ENCODE measurements at regions not wholly inside any gene's neighbourhood (a gene's known extent, or its start where the extent isn't known, plus 50 kb on each side); places are given as distances from the start of the nearest gene placed in this dataset.

DNA sequence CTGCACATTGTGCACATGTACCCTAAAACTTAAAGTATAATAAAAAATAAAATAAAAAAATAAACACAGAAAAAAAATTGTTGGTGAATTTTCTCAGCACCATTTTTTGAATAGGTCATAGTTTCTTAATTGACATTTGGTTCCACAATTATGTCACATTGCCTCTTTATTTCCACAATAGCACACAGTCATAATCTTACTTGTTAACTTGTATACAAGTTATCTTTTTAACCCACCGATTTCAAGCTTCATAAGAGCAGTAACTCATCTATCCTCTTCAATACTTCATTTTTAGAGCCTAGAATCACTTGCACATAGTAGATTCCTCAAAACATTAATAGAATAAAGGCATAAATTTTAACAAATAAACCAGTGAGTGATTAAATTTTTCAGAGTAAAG is 1425.1 kb upstream of the LRRTM3 start:
- Mint-ChIP-seq H3K4me3 (no peak overlapping the region), H3K4me1 (no peaks in the 10 kb centered on the region), H3K27me3 (ENCODE audit: low read depth) (no peaks in the 10 kb centered on the region), H3K9me3 (peaks cover 2% of the 10 kb centered on the region), H3K27ac (no peak overlapping the region), H3K36me3 (no peaks in the 10 kb centered on the region)
- TF ChIP-seq, protein P1, sequence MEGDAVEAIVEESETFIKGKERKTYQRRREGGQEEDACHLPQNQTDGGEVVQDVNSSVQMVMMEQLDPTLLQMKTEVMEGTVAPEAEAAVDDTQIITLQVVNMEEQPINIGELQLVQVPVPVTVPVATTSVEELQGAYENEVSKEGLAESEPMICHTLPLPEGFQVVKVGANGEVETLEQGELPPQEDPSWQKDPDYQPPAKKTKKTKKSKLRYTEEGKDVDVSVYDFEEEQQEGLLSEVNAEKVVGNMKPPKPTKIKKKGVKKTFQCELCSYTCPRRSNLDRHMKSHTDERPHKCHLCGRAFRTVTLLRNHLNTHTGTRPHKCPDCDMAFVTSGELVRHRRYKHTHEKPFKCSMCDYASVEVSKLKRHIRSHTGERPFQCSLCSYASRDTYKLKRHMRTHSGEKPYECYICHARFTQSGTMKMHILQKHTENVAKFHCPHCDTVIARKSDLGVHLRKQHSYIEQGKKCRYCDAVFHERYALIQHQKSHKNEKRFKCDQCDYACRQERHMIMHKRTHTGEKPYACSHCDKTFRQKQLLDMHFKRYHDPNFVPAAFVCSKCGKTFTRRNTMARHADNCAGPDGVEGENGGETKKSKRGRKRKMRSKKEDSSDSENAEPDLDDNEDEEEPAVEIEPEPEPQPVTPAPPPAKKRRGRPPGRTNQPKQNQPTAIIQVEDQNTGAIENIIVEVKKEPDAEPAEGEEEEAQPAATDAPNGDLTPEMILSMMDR (IDR thresholded peaks at IDR 0.05; ENCODE audit: unreplicated experiment) = no peak
- no peak for DNase-seq (ENCODE audit: low spot score in 2 of 2, unreplicated experiment in 2 of 2)

DNA sequence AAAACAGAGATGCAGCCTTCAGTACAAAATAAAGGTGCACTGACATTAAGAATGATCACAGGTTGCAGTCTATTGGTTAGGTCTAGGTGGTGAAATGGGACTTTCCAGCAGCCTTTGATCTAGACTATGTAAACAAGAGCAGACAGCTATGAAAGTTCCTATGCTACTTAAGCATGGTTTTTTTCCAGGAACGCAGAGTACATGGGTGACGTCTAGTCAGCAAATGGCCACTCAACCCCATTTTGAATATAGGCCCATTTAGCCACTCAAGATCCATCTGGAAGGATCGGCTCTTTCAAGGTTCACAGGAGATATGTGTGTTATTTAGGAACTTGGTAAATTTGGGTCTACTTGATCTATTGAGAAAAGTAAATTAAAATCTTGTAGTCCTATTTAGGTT is 1424.6 kb upstream of the LRRTM3 start:
- no peak for DNase-seq (ENCODE audit: low spot score in 2 of 2, unreplicated experiment in 2 of 2)
- Mint-ChIP-seq H3K4me3 (no peak overlapping the region), H3K27ac (no peak overlapping the region), H3K27me3 (ENCODE audit: low read depth) (no peaks in the 10 kb centered on the region), H3K36me3 (no peaks in the 10 kb centered on the region), H3K4me1 (no peaks in the 10 kb centered on the region), H3K9me3 (peaks cover 4% of the 10 kb centered on the region)
- TF ChIP-seq, protein P1 (IDR thresholded peaks at IDR 0.05; ENCODE audit: unreplicated experiment) = no peak

DNA sequence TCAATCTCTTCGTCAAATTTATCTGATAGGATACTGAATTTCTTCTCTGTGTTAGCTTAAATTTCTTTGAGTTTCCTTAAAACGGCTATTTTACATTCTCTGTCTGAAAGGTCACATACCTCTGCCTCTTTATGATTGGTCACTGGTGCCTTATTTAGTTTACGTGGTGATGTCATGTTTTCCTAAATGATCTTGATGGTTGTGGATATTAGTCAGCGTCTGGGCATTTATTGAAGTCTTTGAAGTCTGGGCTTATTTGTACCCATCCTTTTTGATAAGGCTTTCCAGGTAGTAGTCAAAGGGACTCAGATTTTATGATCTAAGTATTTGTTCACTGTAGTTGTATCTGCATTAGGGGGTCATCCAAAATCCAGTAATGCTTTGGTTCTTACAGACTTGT is 1407.5 kb upstream of the LRRTM3 start:
- no peak overlapping the region for H3K4me3 Mint-ChIP-seq
- DNase-seq (ENCODE audit: low spot score in 2 of 2, unreplicated experiment in 2 of 2) = no peak
- TF ChIP-seq, protein P1 (IDR thresholded peaks at IDR 0.05; ENCODE audit: unreplicated experiment) = no peak
- peaks cover 24% of the 10 kb centered on the region for H3K9me3 Mint-ChIP-seq
- H3K27ac Mint-ChIP-seq = no peak overlapping the region
- no peaks in the 10 kb centered on the region for H3K27me3 Mint-ChIP-seq (ENCODE audit: low read depth)
- H3K4me1 Mint-ChIP-seq = no peaks in the 10 kb centered on the region
- no peaks in the 10 kb centered on the region for H3K36me3 Mint-ChIP-seq

DNA sequence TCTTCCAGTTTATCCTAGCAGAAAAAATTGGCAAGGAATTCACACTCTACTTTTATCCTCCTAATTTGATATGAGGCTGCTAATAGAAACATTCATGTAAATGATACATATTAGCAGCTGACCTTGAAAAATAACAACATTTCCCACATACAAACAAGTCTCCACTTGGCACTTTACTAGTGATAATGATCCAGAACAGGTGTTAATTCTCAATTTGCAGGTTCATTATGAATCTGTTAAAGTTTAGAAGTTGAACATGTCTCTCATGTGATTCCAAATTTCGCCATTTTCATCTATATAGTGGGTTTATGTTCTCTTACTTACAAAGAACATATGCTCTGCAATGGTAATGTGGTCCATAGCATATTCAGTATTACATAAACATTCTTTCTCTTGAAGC is 1396.8 kb upstream of the LRRTM3 start:
- no peak for DNase-seq (ENCODE audit: low spot score in 2 of 2, unreplicated experiment in 2 of 2)
- Mint-ChIP-seq H3K36me3 (no peaks in the 10 kb centered on the region), H3K4me1 (no peaks in the 10 kb centered on the region), H3K27ac (no peak overlapping the region), H3K9me3 (peaks cover 17% of the 10 kb centered on the region), H3K4me3 (no peak overlapping the region), H3K27me3 (ENCODE audit: low read depth) (no peaks in the 10 kb centered on the region)
- TF ChIP-seq, protein P1 (IDR thresholded peaks at IDR 0.05; ENCODE audit: unreplicated experiment) = no peak

DNA sequence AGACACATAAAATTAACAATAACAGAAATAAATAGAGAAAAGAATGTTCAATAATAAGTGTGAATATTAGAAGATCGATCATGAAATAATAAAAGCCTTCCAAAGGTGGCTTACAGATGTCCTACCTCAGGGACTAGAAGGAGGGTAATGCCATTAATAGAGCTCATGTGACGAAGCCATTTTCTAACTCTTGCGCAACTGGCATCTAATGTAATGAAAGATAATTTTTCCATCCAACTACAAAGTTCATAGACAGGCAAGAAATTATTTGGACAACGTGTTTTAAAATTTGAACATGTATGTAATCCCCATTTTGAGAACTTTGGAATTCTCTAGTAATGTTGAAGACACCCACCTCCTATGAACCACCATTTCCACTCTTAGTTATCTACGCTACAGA is 1394.3 kb upstream of the LRRTM3 start:
- H3K4me1 Mint-ChIP-seq = no peaks in the 10 kb centered on the region

More for the DNA sequence above, 1394.3 kb upstream of the LRRTM3 start:
- H3K27me3 Mint-ChIP-seq (ENCODE audit: low read depth) = no peaks in the 10 kb centered on the region
- DNase-seq (ENCODE audit: low spot score in 2 of 2, unreplicated experiment in 2 of 2) = no peak
- TF ChIP-seq, protein P1 (IDR thresholded peaks at IDR 0.05; ENCODE audit: unreplicated experiment) = no peak
- no peaks in the 10 kb centered on the region for H3K36me3 Mint-ChIP-seq
- H3K9me3 Mint-ChIP-seq = peaks cover 5% of the 10 kb centered on the region
- H3K4me3 Mint-ChIP-seq = no peak overlapping the region
- no peak overlapping the region for H3K27ac Mint-ChIP-seq

Measured in mesothelial cell of epicardium (in vitro differentiated cells).